ENCODE measurements at regions not wholly inside any gene's neighbourhood (a gene's known extent, or its start where the extent isn't known, plus 50 kb on each side); places are given as distances from the start of the nearest gene placed in this dataset.
A peak's percentile ranks its signal among the peaks of the same experiment; 100 is the strongest.

- no peak for DNase-seq
Observed at GRCh38 chr11:86120807-86121206, 51.9 kb upstream of the PICALM start.

GRCh38 chr11:86119906-86120305, 51.0 kb upstream of the PICALM start:
- DNase-seq, result no peak

- peak in 3 of 56 donors; percentile 8 to 24 (median 20) for DNase-seq
Observed at GRCh38 chr11:86119077-86119476, 50.2 kb upstream of the PICALM start.
